ENCODE measurements at regions not wholly inside any gene's neighbourhood (a gene's known extent, or its start where the extent isn't known, plus 50 kb on each side); places are given as distances from the start of the nearest gene placed in this dataset.

GRCh38 chr11:19661827-19662226, 50.8 kb upstream of the NAV2 start:
- no peak overlapping the region for H3K4me3 ChIP-seq (ENCODE audit: low read depth, low read length)
- no peak for TF ChIP-seq CTCF (IDR thresholded peaks at IDR 0.05; ENCODE audit: borderline replicate concordance, insufficient read depth, low read depth, low read length)

- TF ChIP-seq CTCF (IDR thresholded peaks at IDR 0.05; ENCODE audit: borderline replicate concordance, insufficient read depth, low read depth, low read length): no peak
- H3K4me3 ChIP-seq (ENCODE audit: low read depth, low read length): no peak overlapping the region
These were observed 52.6 kb upstream of the NAV2 start for GRCh38 chr11:19660076-19660475.

GRCh38 chr11:19659529-19659928, 53.1 kb upstream of the NAV2 start:
- no peak for TF ChIP-seq CTCF (IDR thresholded peaks at IDR 0.05; ENCODE audit: borderline replicate concordance, insufficient read depth, low read depth, low read length)
- no peak overlapping the region for H3K4me3 ChIP-seq (ENCODE audit: low read depth, low read length)

- TF ChIP-seq CTCF (IDR thresholded peaks at IDR 0.05; ENCODE audit: borderline replicate concordance, insufficient read depth, low read depth, low read length): no peak
- no peak overlapping the region for H3K4me3 ChIP-seq (ENCODE audit: low read depth, low read length)
These were observed 54.3 kb upstream of the NAV2 start for GRCh38 chr11:19658344-19658743.

- H3K4me3 ChIP-seq (ENCODE audit: low read depth, low read length): no peak overlapping the region
- no peak for TF ChIP-seq CTCF (IDR thresholded peaks at IDR 0.05; ENCODE audit: borderline replicate concordance, insufficient read depth, low read depth, low read length)
These were observed 56.5 kb upstream of the NAV2 start for GRCh38 chr11:19656140-19656541.

- TF ChIP-seq CTCF (IDR thresholded peaks at IDR 0.05; ENCODE audit: borderline replicate concordance, insufficient read depth, low read depth, low read length): no peak
- no peak overlapping the region for H3K4me3 ChIP-seq (ENCODE audit: low read depth, low read length)
These were observed 59.8 kb upstream of the NAV2 start for GRCh38 chr11:19652623-19653375.

GRCh38 chr11:19651653-19652052, 61.0 kb upstream of the NAV2 start:
- no peak for TF ChIP-seq CTCF (IDR thresholded peaks at IDR 0.05; ENCODE audit: borderline replicate concordance, insufficient read depth, low read depth, low read length)
- H3K4me3 ChIP-seq (ENCODE audit: low read depth, low read length): no peak overlapping the region
